ENCODE measurements at regions not wholly inside any gene's neighbourhood (a gene's known extent, or its start where the extent isn't known, plus 50 kb on each side); places are given as distances from the start of the nearest gene placed in this dataset.

GRCh38 chr12:14126692-14127091 is 145.3 kb upstream of the GRIN2B start:
- Histone ChIP-seq H3K23ac (ENCODE audit: insufficient read length, low read depth, low read length) (no peak overlapping the region), H3K4me1 (ENCODE audit: insufficient read depth, low read length) (no peaks in the 10 kb centered on the region), H2BK5ac (ENCODE audit: insufficient read length, low read length) (no peak overlapping the region), H3K18ac (ENCODE audit: insufficient read length, low read depth, low read length) (no peak overlapping the region), H3K14ac (ENCODE audit: insufficient read depth, low read length) (no peak overlapping the region), H2AK5ac (ENCODE audit: insufficient read length, low read length) (no peak overlapping the region), H2BK15ac (ENCODE audit: low read depth, low read length) (no peak overlapping the region), H3K27ac (ENCODE audit: insufficient read length, low read depth, low read length) (no peak overlapping the region), H2BK12ac (ENCODE audit: insufficient read length, low read depth, low read length) (no peak overlapping the region), H4K91ac (ENCODE audit: insufficient read length, low read depth, low read length) (no peak overlapping the region), H2AFZ (ENCODE audit: low read length) (no peak overlapping the region), H4K8ac (replicated peaks; ENCODE audit: insufficient read length, low read depth, low read length) (no peak overlapping the region), H2BK20ac (ENCODE audit: low read depth, low read length, poor library complexity, severe bottlenecking) (no peak overlapping the region), H4K20me1 (ENCODE audit: control insufficient read depth, insufficient read depth, insufficient read length) (no peaks in the 10 kb centered on the region), H3K23me2 (ENCODE audit: insufficient read length, low read depth, low read length, poor library complexity, severe bottlenecking) (no peaks in the 10 kb centered on the region), H4K5ac (ENCODE audit: insufficient read length, low read depth, low read length) (no peak overlapping the region), H3K56ac (ENCODE audit: insufficient read length, low read depth, low read length) (no peak overlapping the region), H3K9me3 (ENCODE audit: control insufficient read depth, low read depth, low read length) (no peaks in the 10 kb centered on the region), H3K4ac (ENCODE audit: low read depth, low read length) (no peak overlapping the region), H3K79me2 (ENCODE audit: insufficient read depth, low read length) (no peaks in the 10 kb centered on the region), H3K27me3 (ENCODE audit: insufficient read depth, low read length) (no peaks in the 10 kb centered on the region), H3K4me2 (ENCODE audit: insufficient read depth, insufficient read length, low read length) (no peak overlapping the region), H2BK120ac (ENCODE audit: low read depth, low read length, poor library complexity, severe bottlenecking) (no peak overlapping the region), H3K9ac (ENCODE audit: extremely low read depth, insufficient read length, low read length) (no peak overlapping the region), H3T11ph (ENCODE audit: low read length) (no peak overlapping the region), H3K79me1 (ENCODE audit: insufficient read depth, low read depth, low read length, poor library complexity, severe bottlenecking) (no peaks in the 10 kb centered on the region)
- Mint-ChIP-seq H3K27me3 (ENCODE audit: low read depth) (no peaks in the 10 kb centered on the region; the same call in 1 of the 2 replicates), H3K9me3 (peaks cover 9 to 15% of the 10 kb centered on the region in 2 experiments; a peak in 4 of 5 replicates), H3K27ac (no peak overlapping the region; a peak in 1 of 7 replicates), H3K36me3 (ENCODE audit: insufficient read depth in 1 of 3, low read depth in 3 of 3) (peaks cover 0 to 6% (median 0%) of the 10 kb centered on the region in 3 experiments; a peak in 2 of 7 replicates), H3K4me1 (no peaks in the 10 kb centered on the region; a peak in 1 of 4 replicates), H3K4me3 (no peak overlapping the region)
- no peak for TF ChIP-seq CTCF (conservative IDR thresholded peaks at IDR 0.05)
- WGBS (ENCODE audit: extremely low coverage, insufficient read length, low lambda C conversion rate) = no CpG with 5 or more reads among the region's 2 CpGs
- no peak for DNase-seq
